OCI-LY3 (cell line): ENCODE measurements at regions not wholly inside any gene's neighbourhood (a gene's known extent, or its start where the extent isn't known, plus 50 kb on each side); places are given as distances from the start of the nearest gene placed in this dataset.

Experiments used
- H2AFZ ChIP-seq: fragments of 200-600, 300-600 bp; shearing (Covaris generic); 2 replicates; pipeline ENCODE4 v1.6.0; 2014; ENCODE audit warnings: antibody characterized with exemption, low read depth, low read length
- H3K27ac ChIP-seq: fragments of 200-600, 300-600 bp; sonication (generic); 2 replicates; pipeline ENCODE4 v1.5.1; 2014; ENCODE audit warnings: mild to moderate bottlenecking, low read length, moderate library complexity, mixed read lengths
- H3K27me3 ChIP-seq: fragments of 200-600, 300-600 bp; sonication (generic); 2 replicates; pipeline ENCODE4 v1.6.1; 2014; ENCODE audit warnings: low read depth, low read length, mixed read lengths
- H3K36me3 ChIP-seq: fragments of 200-600, 300-600 bp; sonication (generic); replicated peaks from 2 replicates; pipeline ENCODE3; 2014; ENCODE audit warnings: low read depth, low read length, mixed read lengths
- H3K4me1 ChIP-seq: fragments of 300-600, 200-600 bp; sonication (generic); 2 replicates; pipeline ENCODE4 v1.6.1; 2014; ENCODE audit warnings: low read length, mixed read lengths
- H3K4me2 ChIP-seq: fragments of 200-600, 300-600 bp; sonication (generic); 2 replicates; pipeline ENCODE4 v1.6.1; 2014; ENCODE audit warnings: low read length, mixed read lengths
- H3K4me3 ChIP-seq: fragments of 300-600, 200-600 bp; sonication (generic); 2 replicates; pipeline ENCODE4 v1.5.1; 2014; ENCODE audit warnings: antibody characterized with exemption, mild to moderate bottlenecking, low read length, moderate library complexity
- H3K79me2 ChIP-seq: fragments of 300-600, 200-600 bp; shearing (Covaris generic); 2 replicates; pipeline ENCODE4 v1.6.1; 2014; ENCODE audit warnings: mild to moderate bottlenecking, low read length, mixed read lengths
- H3K9ac ChIP-seq: fragments of 300-600, 200-600 bp; shearing (Covaris generic); 2 replicates; pipeline ENCODE4 v1.6.0; 2014; ENCODE audit warnings: mild to moderate bottlenecking, low read length, moderate library complexity
- H3K9me3 ChIP-seq: fragments of 200-600, 300-600 bp; shearing (Covaris generic); 2 replicates; pipeline ENCODE4 v1.6.1; 2014; ENCODE audit warnings: low read length, mixed read lengths; ENCODE audit not compliant: insufficient read depth
- H4K20me1 ChIP-seq: fragments of 200-600, 300-600 bp; sonication (generic); 2 replicates; pipeline ENCODE4 v1.6.1; 2016; ENCODE audit warnings: low read length, mixed read lengths; ENCODE audit not compliant: insufficient read depth
- EZH2phosphoT487 ChIP-seq: fragments of 200-600 bp; shearing (Covaris generic); IDR thresholded peaks from 2 replicates; pipeline ENCODE4 v1.6.1; 2018; ENCODE audit warnings: antibody characterized with exemption, mixed run types, low read depth
- TF ChIP-seq, protein P1 (sequence below): fragments of 200-600, 300-600 bp; sonication (generic); IDR thresholded peaks from 2 replicates; pipeline ENCODE4 v1.5.1; 2014; ENCODE audit warnings: antibody characterized with exemption, low read length, low read depth

DNA sequence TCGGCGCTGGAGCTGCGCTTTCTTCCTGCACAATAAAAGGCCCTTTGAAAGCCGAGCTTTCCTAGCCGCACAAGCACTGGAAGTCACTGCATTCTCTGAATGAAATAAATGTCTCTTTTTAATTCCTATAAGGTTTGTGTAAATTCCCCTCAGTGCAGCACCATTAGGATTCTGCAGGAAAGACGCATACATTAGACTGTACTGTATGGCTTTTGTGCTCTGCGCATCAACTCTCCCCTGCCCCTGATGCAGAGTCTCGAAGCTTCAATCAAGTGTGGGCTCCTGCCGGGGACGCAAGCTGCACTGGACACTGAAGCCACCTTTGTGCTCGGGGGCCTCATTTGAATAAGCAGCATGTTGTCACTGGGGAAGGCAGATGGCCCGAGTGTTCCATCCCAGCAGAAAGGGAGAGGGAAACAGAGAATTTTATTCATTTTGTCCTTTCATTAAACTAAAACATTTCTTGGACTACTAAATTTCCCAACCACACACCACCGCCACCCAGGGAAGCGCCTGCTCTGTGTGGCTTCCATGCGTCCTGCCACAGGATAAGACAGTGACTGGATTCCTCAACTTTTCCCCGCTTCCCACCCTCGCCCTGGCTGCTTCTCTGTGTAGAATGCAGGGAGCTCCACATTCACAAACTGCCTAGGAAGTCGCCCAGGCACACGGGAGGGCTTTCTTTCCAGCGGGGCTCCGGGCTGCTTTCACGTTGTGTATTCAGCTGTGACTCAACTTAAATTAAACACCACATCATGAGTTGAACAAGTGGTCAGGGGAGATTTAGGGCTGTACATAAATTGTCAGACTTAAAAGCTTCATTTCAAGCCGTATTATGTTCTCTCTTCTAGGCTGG lies 635.4 kb downstream of the IRX1 start:
- H3K4me2 ChIP-seq: no peak overlapping the region

DNA sequence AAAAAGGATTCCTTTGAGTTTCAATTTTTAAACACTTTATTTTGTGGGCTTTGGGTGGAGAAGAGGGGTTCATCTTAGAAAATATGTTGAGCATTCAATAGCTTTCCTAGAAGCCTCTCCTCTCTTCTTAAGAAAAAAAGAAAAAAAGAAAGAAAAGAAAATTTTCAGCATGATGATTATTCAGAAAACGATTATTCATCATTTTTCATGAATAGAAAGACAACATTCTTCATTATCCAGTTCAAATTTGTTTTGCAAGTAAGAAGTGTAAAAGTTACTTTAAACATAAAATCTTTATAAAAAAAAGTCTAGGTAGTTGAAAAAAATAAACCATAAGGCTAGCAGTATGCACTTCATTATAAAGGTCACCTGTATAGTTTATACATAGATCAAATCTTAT lies 636.5 kb downstream of the IRX1 start:
- no peaks in the 10 kb centered on the region for H3K9me3 ChIP-seq
- no peak overlapping the region for H2AFZ ChIP-seq
- H3K4me3 ChIP-seq: no peak overlapping the region
- no peaks in the 10 kb centered on the region for H4K20me1 ChIP-seq
- H3K27ac ChIP-seq: no peak overlapping the region
- no peak overlapping the region for H3K4me2 ChIP-seq
- no peaks in the 10 kb centered on the region for H3K79me2 ChIP-seq
- TF ChIP-seq EZH2phosphoT487: no peak
- no peaks in the 10 kb centered on the region for H3K36me3 ChIP-seq
- H3K4me1 ChIP-seq: no peaks in the 10 kb centered on the region
- no peak overlapping the region for H3K9ac ChIP-seq
- no peaks in the 10 kb centered on the region for H3K27me3 ChIP-seq

More for the DNA sequence above, 635.4 kb downstream of the IRX1 start:
- no peak overlapping the region for H3K4me3 ChIP-seq
- H3K9ac ChIP-seq: no peak overlapping the region
- H3K79me2 ChIP-seq: no peaks in the 10 kb centered on the region
- H3K36me3 ChIP-seq: no peaks in the 10 kb centered on the region
- H2AFZ ChIP-seq: no peak overlapping the region
- H3K27ac ChIP-seq: no peak overlapping the region
- no peaks in the 10 kb centered on the region for H3K9me3 ChIP-seq
- TF ChIP-seq EZH2phosphoT487: no peak
- TF ChIP-seq, protein P1, sequence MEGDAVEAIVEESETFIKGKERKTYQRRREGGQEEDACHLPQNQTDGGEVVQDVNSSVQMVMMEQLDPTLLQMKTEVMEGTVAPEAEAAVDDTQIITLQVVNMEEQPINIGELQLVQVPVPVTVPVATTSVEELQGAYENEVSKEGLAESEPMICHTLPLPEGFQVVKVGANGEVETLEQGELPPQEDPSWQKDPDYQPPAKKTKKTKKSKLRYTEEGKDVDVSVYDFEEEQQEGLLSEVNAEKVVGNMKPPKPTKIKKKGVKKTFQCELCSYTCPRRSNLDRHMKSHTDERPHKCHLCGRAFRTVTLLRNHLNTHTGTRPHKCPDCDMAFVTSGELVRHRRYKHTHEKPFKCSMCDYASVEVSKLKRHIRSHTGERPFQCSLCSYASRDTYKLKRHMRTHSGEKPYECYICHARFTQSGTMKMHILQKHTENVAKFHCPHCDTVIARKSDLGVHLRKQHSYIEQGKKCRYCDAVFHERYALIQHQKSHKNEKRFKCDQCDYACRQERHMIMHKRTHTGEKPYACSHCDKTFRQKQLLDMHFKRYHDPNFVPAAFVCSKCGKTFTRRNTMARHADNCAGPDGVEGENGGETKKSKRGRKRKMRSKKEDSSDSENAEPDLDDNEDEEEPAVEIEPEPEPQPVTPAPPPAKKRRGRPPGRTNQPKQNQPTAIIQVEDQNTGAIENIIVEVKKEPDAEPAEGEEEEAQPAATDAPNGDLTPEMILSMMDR: no peak
- no peaks in the 10 kb centered on the region for H4K20me1 ChIP-seq
- no peaks in the 10 kb centered on the region for H3K4me1 ChIP-seq
- H3K27me3 ChIP-seq: no peaks in the 10 kb centered on the region

DNA sequence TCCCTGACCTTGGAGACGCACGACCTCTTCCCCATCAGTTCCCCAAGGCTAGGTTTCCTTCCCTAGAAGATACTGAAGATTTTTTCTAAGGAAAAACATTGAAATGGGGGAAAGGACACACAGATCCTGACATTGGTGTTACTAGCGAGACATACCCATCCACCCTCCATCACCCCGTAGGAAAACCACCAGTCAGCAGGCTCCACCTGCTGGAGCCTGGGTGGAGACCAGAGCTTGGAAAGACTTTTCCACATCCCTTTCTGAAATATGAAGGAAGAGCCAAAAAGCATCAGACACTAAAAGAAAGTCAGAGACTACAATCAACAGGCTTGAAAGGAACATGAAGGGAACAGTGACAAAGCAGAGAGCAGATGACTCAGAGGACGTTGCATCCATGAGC lies 638.0 kb downstream of the IRX1 start:
- Histone ChIP-seq H3K36me3 (no peaks in the 10 kb centered on the region), H3K9me3 (no peaks in the 10 kb centered on the region), H2AFZ (no peak overlapping the region), H3K4me3 (no peak overlapping the region), H3K79me2 (no peaks in the 10 kb centered on the region), H3K4me1 (no peaks in the 10 kb centered on the region), H3K27me3 (no peaks in the 10 kb centered on the region), H3K4me2 (no peak overlapping the region), H3K9ac (no peak overlapping the region), H3K27ac (no peak overlapping the region), H4K20me1 (no peaks in the 10 kb centered on the region)
- no peak for TF ChIP-seq EZH2phosphoT487
- TF ChIP-seq, protein P1: no peak

DNA sequence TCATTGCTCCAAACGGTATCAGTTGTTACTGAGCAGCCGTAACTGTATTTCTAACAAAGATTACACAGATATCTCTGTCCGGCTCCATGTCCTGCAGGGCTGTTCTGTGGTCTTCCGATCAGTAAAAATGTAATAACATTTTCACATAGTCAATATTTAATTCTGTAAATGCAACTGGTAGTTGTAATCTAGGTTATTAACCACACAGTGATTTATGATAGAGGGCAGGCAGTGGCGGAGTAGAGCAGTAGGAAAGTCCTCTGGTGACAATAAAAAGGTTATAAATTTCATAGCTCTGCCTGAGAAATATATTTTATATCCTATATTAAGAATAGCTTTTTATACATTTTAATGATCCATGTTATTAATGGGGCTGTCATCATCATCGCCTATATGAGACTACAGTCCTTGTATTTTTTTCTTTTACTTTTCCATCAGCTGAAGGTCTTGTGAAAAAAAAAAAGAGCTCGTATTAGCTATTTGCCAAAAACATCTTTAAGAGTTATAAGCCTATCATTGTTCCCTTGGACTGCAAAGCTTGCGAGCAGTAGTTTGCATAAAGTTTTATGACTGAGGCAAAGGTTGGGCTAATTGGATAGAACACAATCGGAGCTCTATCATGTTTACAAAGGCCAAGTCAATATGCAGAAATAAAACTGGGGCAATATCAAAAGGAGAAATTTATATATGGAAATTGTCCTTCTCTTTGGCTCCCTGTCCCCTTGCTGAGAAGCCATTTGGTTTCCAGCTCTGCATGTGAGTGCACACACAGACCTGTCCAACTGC lies 648.0 kb downstream of the IRX1 start:
- Histone ChIP-seq H3K36me3 (no peaks in the 10 kb centered on the region), H3K4me3 (no peak overlapping the region), H4K20me1 (no peaks in the 10 kb centered on the region), H3K9me3 (no peaks in the 10 kb centered on the region), H3K4me1 (no peaks in the 10 kb centered on the region), H3K27ac (no peak overlapping the region), H3K27me3 (no peaks in the 10 kb centered on the region), H3K4me2 (no peak overlapping the region), H3K79me2 (no peaks in the 10 kb centered on the region), H3K9ac (no peak overlapping the region), H2AFZ (no peak overlapping the region)
- TF ChIP-seq EZH2phosphoT487: no peak
- TF ChIP-seq, protein P1: no peak
